HCT116 (cell line): ENCODE measurements at regions not wholly inside any gene's neighbourhood (a gene's known extent, or its start where the extent isn't known, plus 50 kb on each side); places are given as distances from the start of the nearest gene placed in this dataset.

Experiments
- JUND ChIP-seq: IDR thresholded peaks from 2 replicates; pipeline ENCODE4 v1.6.1; 2012
- POLR2A ChIP-seq: IDR thresholded peaks from 2 replicates; pipeline ENCODE4 v1.7.0; 2011; ENCODE audit warnings: borderline replicate concordance; ENCODE audit not compliant: insufficient read depth, insufficient read length; ENCODE audit errors: extremely low read depth
- TF ChIP-seq, protein P1 (sequence below), 3 experiments: fragments of 200-600 bp in 1 of 3; sonication (generic) in 1 of 3; IDR thresholded peaks in 2 of 3; conservative IDR thresholded peaks in 1 of 3; 2 replicates each; pipeline ENCODE4 v1.5.1; 2012 to 2017; ENCODE audit warnings: low read depth in 2 of 3, low read length in 2 of 3, antibody characterized with exemption in 1 of 3, borderline replicate concordance in 1 of 3, control low read depth in 1 of 3, mild to moderate bottlenecking in 1 of 3, mixed read lengths in 1 of 3, mixed run types in 1 of 3, moderate library complexity in 1 of 3; ENCODE audit not compliant: insufficient read depth in 1 of 3

- TF ChIP-seq POLR2A (no peak), JUND (no peak)
- TF ChIP-seq, protein P1, sequence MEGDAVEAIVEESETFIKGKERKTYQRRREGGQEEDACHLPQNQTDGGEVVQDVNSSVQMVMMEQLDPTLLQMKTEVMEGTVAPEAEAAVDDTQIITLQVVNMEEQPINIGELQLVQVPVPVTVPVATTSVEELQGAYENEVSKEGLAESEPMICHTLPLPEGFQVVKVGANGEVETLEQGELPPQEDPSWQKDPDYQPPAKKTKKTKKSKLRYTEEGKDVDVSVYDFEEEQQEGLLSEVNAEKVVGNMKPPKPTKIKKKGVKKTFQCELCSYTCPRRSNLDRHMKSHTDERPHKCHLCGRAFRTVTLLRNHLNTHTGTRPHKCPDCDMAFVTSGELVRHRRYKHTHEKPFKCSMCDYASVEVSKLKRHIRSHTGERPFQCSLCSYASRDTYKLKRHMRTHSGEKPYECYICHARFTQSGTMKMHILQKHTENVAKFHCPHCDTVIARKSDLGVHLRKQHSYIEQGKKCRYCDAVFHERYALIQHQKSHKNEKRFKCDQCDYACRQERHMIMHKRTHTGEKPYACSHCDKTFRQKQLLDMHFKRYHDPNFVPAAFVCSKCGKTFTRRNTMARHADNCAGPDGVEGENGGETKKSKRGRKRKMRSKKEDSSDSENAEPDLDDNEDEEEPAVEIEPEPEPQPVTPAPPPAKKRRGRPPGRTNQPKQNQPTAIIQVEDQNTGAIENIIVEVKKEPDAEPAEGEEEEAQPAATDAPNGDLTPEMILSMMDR (IDR thresholded peaks at IDR 0.05 in 2 of 3, conservative IDR thresholded peaks at IDR 0.05 in 1 of 3; ENCODE audit: borderline replicate concordance in 1 of 3, insufficient read depth in 1 of 3, low read depth in 2 of 3, low read length in 2 of 3), result peak in 2 of 3 experiments; percentile 39 to 44; a peak in 3 of 6 replicates
Observed at GRCh38 chr6:71190809-71191208, 97.8 kb upstream of the OGFRL1 start.
